HepG2 (cell line): ENCODE measurements at regions not wholly inside any gene's neighbourhood (a gene's known extent, or its start where the extent isn't known, plus 50 kb on each side); places are given as distances from the start of the nearest gene placed in this dataset.
A peak's percentile ranks its signal among the peaks of the same experiment; 100 is the strongest.

ENCODE experiments used
- ATAC-seq: fragments of 200-7000 bp; cut with Tn5 transposase; 3 replicates; pipeline ENCODE4 v1.9.1; 2020; ENCODE audit warnings: mild to moderate bottlenecking, moderate library complexity
- BruUV-seq: library from RNA; stranded (reverse); fragments of 400-500 nt; replicated peaks from 2 replicates; lab custom pipeline; 2021; lab: Mats Ljungman, UMichigan
- CTCF ChIA-PET: fragments of 300-600 bp; formaldehyde crosslinking; extraction: SDS; loops from one replicate; lab custom pipeline; 2021; ENCODE audit warnings: low total read pairs, inconsistent platforms, low intra/inter-chr PET ratio; lab: Yijun Ruan, JAX
- POLR2A ChIA-PET: fragments of 350-600 bp; sonication (Branson Sonifier 250); formaldehyde crosslinking; loops from one replicate; lab custom pipeline; 2020; ENCODE audit warnings: antibody characterized with exemption, inconsistent platforms; lab: Yijun Ruan, JAX
- DNase-seq: peaks from one replicate; pipeline ENCODE4 v3.0.0-alpha.2; 2015; ENCODE audit warnings: low spot score
- FAIRE-seq: peaks from 3 replicates; lab custom pipeline; 2011; peaks lifted over from hg19 to GRCh38; lab: Jason Lieb, UNC
- H2AFZ ChIP-seq: one replicate; pipeline ENCODE4 v1.6.1; 2011; ENCODE audit warnings: low read length, inconsistent platforms
- H3K27ac ChIP-seq: fragments of 300-600 bp; 3 replicates; pipeline ENCODE4 v1.8.0; 2011; ENCODE audit warnings: mixed run types, mild to moderate bottlenecking, mixed read lengths, low read length, inconsistent platforms; ENCODE audit not compliant: insufficient read depth; ENCODE audit errors: extremely low read length
- H3K27me3 ChIP-seq, 2 experiments: fragments of 200-600 bp in 1 of 2; 2 replicates in 1 of 2; 3 replicates in 1 of 2; pipeline versions ENCODE4 v1.6.0 to v1.8.0; 2011; ENCODE audit warnings: low read length in 2 of 2, mild to moderate bottlenecking in 2 of 2, moderate library complexity in 2 of 2, inconsistent platforms in 1 of 2; ENCODE audit not compliant: insufficient read depth in 2 of 2, control insufficient read depth in 1 of 2
- H3K36me3 ChIP-seq, 2 experiments: fragments of 200-600 bp in 1 of 2; replicated peaks in 1 of 2; 2 replicates in 1 of 2; 3 replicates in 1 of 2; pipeline versions ENCODE4 v1.5.1 to v1.8.0; 2011; ENCODE audit warnings: low read length in 2 of 2, inconsistent platforms in 1 of 2; ENCODE audit not compliant: insufficient read depth in 2 of 2, control insufficient read depth in 1 of 2
- H3K4me1 ChIP-seq: 2 replicates; pipeline ENCODE4 v1.5.1; 2012; ENCODE audit warnings: low read length, inconsistent platforms; ENCODE audit not compliant: insufficient read depth
- H3K4me2 ChIP-seq: 2 replicates; pipeline ENCODE4 v1.6.0; 2011; ENCODE audit warnings: low read depth, low read length, inconsistent platforms
- H3K4me3 ChIP-seq, 3 experiments: fragments of 200-600 bp in 1 of 3; sonication (generic), shearing (Covaris generic) in 1 of 3; replicated peaks in 1 of 3; 2 replicates each; pipeline ENCODE4 v1.5.1; 2011 to 2016; ENCODE audit warnings: low read length in 3 of 3, inconsistent platforms in 2 of 3, low read depth in 2 of 3, mild to moderate bottlenecking in 2 of 3, control low read depth in 1 of 3, mixed read lengths in 1 of 3; ENCODE audit not compliant: insufficient read depth in 1 of 3
- H3K79me2 ChIP-seq: one replicate; pipeline ENCODE4 v1.6.1; 2011; ENCODE audit warnings: low read length, inconsistent platforms; ENCODE audit not compliant: insufficient read depth
- H3K9ac ChIP-seq: 2 replicates; pipeline ENCODE4 v1.6.0; 2011; ENCODE audit warnings: mild to moderate bottlenecking, low read depth, low read length, inconsistent platforms; ENCODE audit not compliant: insufficient read depth
- H3K9me3 ChIP-seq: 2 replicates; pipeline ENCODE4 v1.5.1; 2012; ENCODE audit warnings: mild to moderate bottlenecking, low read length
- H4K20me1 ChIP-seq: 2 replicates; pipeline ENCODE4 v1.6.0; 2011; ENCODE audit warnings: inconsistent platforms, mild to moderate bottlenecking, low read length, moderate library complexity; ENCODE audit not compliant: insufficient read depth
- CENPT ChIP-seq: sonication (generic); formaldehyde crosslinking; IDR thresholded peaks from 2 replicates; pipeline ENCODE4 v1.8.0; 2022; ENCODE audit warnings: low read depth, mild to moderate bottlenecking, moderate library complexity, missing genetic modification reagents
- FOXM1 ChIP-seq: sonication (generic); formaldehyde crosslinking; IDR thresholded peaks from 2 replicates; pipeline ENCODE4 v1.5.0; 2020; ENCODE audit warnings: missing genetic modification reagents
- GZF1 ChIP-seq: sonication (generic); formaldehyde crosslinking; IDR thresholded peaks from 2 replicates; pipeline ENCODE4 v1.5.1; 2020; ENCODE audit warnings: mild to moderate bottlenecking, missing genetic modification reagents
- NFE2L1 ChIP-seq: sonication (generic); formaldehyde crosslinking; IDR thresholded peaks from 2 replicates; pipeline ENCODE4 v1.4.0; 2020; ENCODE audit warnings: missing genetic modification reagents, mild to moderate bottlenecking, borderline replicate concordance
- WGBS: methylation state at CpG from one replicate; pipeline ENCODE4 v1.1.6; 2017; ENCODE audit warnings: low lambda C conversion rate; 5-methylcytosine and 5-hydroxymethylcytosine counted together
- in situ Hi-C: cut with HindIII; loops from 2 replicates; pipeline ENCODE4 v1.10.0; 2017; ENCODE audit warnings: low pct_unique_long_range_greater_than_20kb; ENCODE audit not compliant: extremely low pct_ligation_motif_present
- intact Hi-C: fragments of 100-400 bp; cut with micrococcal nuclease; formaldehyde crosslinking; loops from one replicate; pipeline ENCODE4 v1.10.0; 2022; ENCODE audit not compliant: unreplicated experiment
- TF ChIP-seq, protein P1 (sequence below): fragments of 450-650 bp; IDR thresholded peaks from 2 replicates; pipeline ENCODE4 v1.6.1; 2016

DNA sequence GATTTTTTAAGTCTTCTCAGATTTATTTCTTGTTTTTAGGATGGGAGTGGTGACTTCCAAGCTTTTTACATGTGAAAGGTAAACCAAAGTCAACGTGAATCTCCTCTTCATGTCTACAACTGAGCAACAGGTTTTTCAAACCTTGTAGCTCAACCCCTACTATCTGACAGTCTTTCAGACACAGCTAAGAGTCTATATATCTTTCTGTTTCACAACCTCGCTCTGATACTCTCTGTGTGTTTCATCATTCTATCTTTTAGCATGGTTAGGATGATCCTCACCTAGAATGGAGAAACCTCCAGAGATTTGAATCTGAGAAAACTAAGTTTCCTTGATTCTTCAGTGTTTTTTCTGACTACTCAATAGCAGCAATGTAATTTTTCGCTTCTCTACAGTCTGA lies 96.1 kb downstream of the EPDR1 start:
- no TSS peak for BruUV-seq
- Histone ChIP-seq H3K4me3 (no peak overlapping the region), H3K4me2 (no peak overlapping the region), H3K4me1 (no peaks in the 10 kb centered on the region), H3K79me2 (no peaks in the 10 kb centered on the region), H4K20me1 (no peaks in the 10 kb centered on the region), H2AFZ (no peak overlapping the region), H3K9me3 (no peaks in the 10 kb centered on the region), H3K9ac (no peak overlapping the region), H3K27ac (no peak overlapping the region), H3K27me3 (no peaks in the 10 kb centered on the region), H3K36me3 (no peaks in the 10 kb centered on the region)
- DNase-seq, result no peak
- no peak for ATAC-seq
- in situ Hi-C loops (no loop called here), intact Hi-C loops (no loop called here)
- TF ChIP-seq CENPT (CRISPR knock-in tag) (no peak), FOXM1 (CRISPR knock-in tag) (no peak), GZF1 (CRISPR knock-in tag) (no peak)
- POLR2A ChIA-PET, result no interaction called here
- no peak for FAIRE-seq
- 34% methylated on average over 3 of the region's 3 CpGs for WGBS
- CTCF ChIA-PET, result no interaction called here

GRCh38 chr7:38017320-38017719 lies 96.9 kb downstream of the EPDR1 start:
- Histone ChIP-seq H3K36me3 (no peaks in the 10 kb centered on the region), H3K4me2 (no peak overlapping the region), H3K27ac (no peak overlapping the region), H3K27me3 (no peaks in the 10 kb centered on the region), H4K20me1 (no peaks in the 10 kb centered on the region), H3K9ac (no peak overlapping the region), H3K9me3 (no peaks in the 10 kb centered on the region), H3K79me2 (no peaks in the 10 kb centered on the region), H3K4me1 (no peaks in the 10 kb centered on the region), H2AFZ (no peak overlapping the region), H3K4me3 (no peak overlapping the region)
- ChIA-PET POLR2A (no interaction called here), CTCF (no interaction called here)
- intact Hi-C loops, result no loop called here
- ATAC-seq (no peak), DNase-seq (no peak), FAIRE-seq (no peak)
- WGBS, result 14% methylated on average over 1 of the region's 1 CpG
- no TSS peak for BruUV-seq
- no peak for TF ChIP-seq NFE2L1 (CRISPR knock-in tag)
- TF ChIP-seq, protein P1, sequence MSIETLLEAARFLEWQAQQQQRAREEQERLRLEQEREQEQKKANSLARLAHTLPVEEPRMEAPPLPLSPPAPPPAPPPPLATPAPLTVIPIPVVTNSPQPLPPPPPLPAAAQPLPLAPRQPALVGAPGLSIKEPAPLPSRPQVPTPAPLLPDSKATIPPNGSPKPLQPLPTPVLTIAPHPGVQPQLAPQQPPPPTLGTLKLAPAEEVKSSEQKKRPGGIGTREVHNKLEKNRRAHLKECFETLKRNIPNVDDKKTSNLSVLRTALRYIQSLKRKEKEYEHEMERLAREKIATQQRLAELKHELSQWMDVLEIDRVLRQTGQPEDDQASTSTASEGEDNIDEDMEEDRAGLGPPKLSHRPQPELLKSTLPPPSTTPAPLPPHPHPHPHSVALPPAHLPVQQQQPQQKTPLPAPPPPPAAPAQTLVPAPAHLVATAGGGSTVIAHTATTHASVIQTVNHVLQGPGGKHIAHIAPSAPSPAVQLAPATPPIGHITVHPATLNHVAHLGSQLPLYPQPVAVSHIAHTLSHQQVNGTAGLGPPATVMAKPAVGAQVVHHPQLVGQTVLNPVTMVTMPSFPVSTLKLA, result peak; percentile 96
- in situ Hi-C loops, result no loop called here
